ENCODE measurements at regions not wholly inside any gene's neighbourhood (a gene's known extent, or its start where the extent isn't known, plus 50 kb on each side); places are given as distances from the start of the nearest gene placed in this dataset.

GRCh38 chr18:78242254-78242643, 737.4 kb upstream of the SALL3 start:
- TF ChIP-seq CTCF (optimal IDR thresholded peaks at IDR 0.05 in 1 of 3, IDR thresholded peaks at IDR 0.05 in 1 of 3, conservative IDR thresholded peaks at IDR 0.05 in 1 of 3; ENCODE audit: extremely low read depth in 1 of 3, insufficient read depth in 2 of 3, low read length in 3 of 3) (no peak), EZH2 (IDR thresholded peaks at IDR 0.05; ENCODE audit: low read length) (no peak)
- Histone ChIP-seq H2AFZ (ENCODE audit: control insufficient read depth, low read length) (no peak overlapping the region), H3K36me3 (ENCODE audit: control insufficient read depth in 2 of 2, extremely low read depth in 1 of 2, insufficient read depth in 2 of 2, low read length in 2 of 2) (no peaks in the 10 kb centered on the region), H3K9me3 (ENCODE audit: control insufficient read depth, low read depth, low read length) (peaks cover 15% of the 10 kb centered on the region), H4K20me1 (ENCODE audit: control insufficient read depth, extremely low read depth, insufficient read depth, low read length) (no peaks in the 10 kb centered on the region), H3K27me3 (ENCODE audit: control insufficient read depth, extremely low read depth, insufficient read depth, low read length) (no peaks in the 10 kb centered on the region), H3K27ac (ENCODE audit: control insufficient read depth, insufficient read depth, low read length) (no peak overlapping the region), H3K4me2 (ENCODE audit: control insufficient read depth, extremely low read depth, insufficient read depth, low read depth, low read length) (no peak overlapping the region), H3K4me3 (ENCODE audit: control insufficient read depth in 2 of 3, extremely low read depth in 1 of 3, insufficient read depth in 2 of 3, low read depth in 1 of 3, low read length in 3 of 3) (no peak overlapping the region), H3K9ac (ENCODE audit: control insufficient read depth, extremely low read depth, insufficient read depth, low read length) (no peak overlapping the region), H3K4me1 (ENCODE audit: control insufficient read depth, extremely low read depth, insufficient read depth, low read length) (no peaks in the 10 kb centered on the region), H3K79me2 (ENCODE audit: control insufficient read depth, insufficient read depth, low read length) (no peaks in the 10 kb centered on the region), H3K9me1 (ENCODE audit: control insufficient read depth, extremely low read depth, insufficient read depth, low read length) (no peaks in the 10 kb centered on the region)
- dilution Hi-C loops (cut with MboI; ENCODE audit: extremely low pct_ligation_motif_present, low sequenced_read_pairs) = no loop called here
- DNase-seq (ENCODE audit: low read depth, low spot score) = no peak
- no peak for FAIRE-seq

- Histone ChIP-seq H3K9me3 (ENCODE audit: control insufficient read depth, low read depth, low read length) (peaks cover 15% of the 10 kb centered on the region), H3K36me3 (ENCODE audit: control insufficient read depth in 2 of 2, extremely low read depth in 1 of 2, insufficient read depth in 2 of 2, low read length in 2 of 2) (no peaks in the 10 kb centered on the region), H2AFZ (ENCODE audit: control insufficient read depth, low read length) (no peak overlapping the region), H3K4me1 (ENCODE audit: control insufficient read depth, extremely low read depth, insufficient read depth, low read length) (no peaks in the 10 kb centered on the region), H3K27ac (ENCODE audit: control insufficient read depth, insufficient read depth, low read length) (no peak overlapping the region), H3K9ac (ENCODE audit: control insufficient read depth, extremely low read depth, insufficient read depth, low read length) (no peak overlapping the region), H3K4me3 (ENCODE audit: control insufficient read depth in 2 of 3, extremely low read depth in 1 of 3, insufficient read depth in 2 of 3, low read depth in 1 of 3, low read length in 3 of 3) (no peak overlapping the region), H3K27me3 (ENCODE audit: control insufficient read depth, extremely low read depth, insufficient read depth, low read length) (no peaks in the 10 kb centered on the region), H3K79me2 (ENCODE audit: control insufficient read depth, insufficient read depth, low read length) (no peaks in the 10 kb centered on the region), H4K20me1 (ENCODE audit: control insufficient read depth, extremely low read depth, insufficient read depth, low read length) (no peaks in the 10 kb centered on the region), H3K9me1 (ENCODE audit: control insufficient read depth, extremely low read depth, insufficient read depth, low read length) (no peaks in the 10 kb centered on the region), H3K4me2 (ENCODE audit: control insufficient read depth, extremely low read depth, insufficient read depth, low read depth, low read length) (no peak overlapping the region)
- DNase-seq (ENCODE audit: low read depth, low spot score) (no peak), FAIRE-seq (no peak)
- TF ChIP-seq CTCF (optimal IDR thresholded peaks at IDR 0.05 in 1 of 3, IDR thresholded peaks at IDR 0.05 in 1 of 3, conservative IDR thresholded peaks at IDR 0.05 in 1 of 3; ENCODE audit: extremely low read depth in 1 of 3, insufficient read depth in 2 of 3, low read length in 3 of 3) (no peak), EZH2 (IDR thresholded peaks at IDR 0.05; ENCODE audit: low read length) (no peak)
- dilution Hi-C loops (cut with MboI; ENCODE audit: extremely low pct_ligation_motif_present, low sequenced_read_pairs) = no loop called here
Measured at GRCh38 chr18:78242806-78243205, 736.8 kb upstream of the SALL3 start.

Data from keratinocyte (primary cell).